Osteoblast (primary cell): ENCODE measurements at regions not wholly inside any gene's neighbourhood (a gene's known extent, or its start where the extent isn't known, plus 50 kb on each side); places are given as distances from the start of the nearest gene placed in this dataset.

Source experiments
- DNase-seq: peaks from one replicate; pipeline ENCODE4 v3.0.0; 2011; ENCODE audit warnings: low spot score, mixed read lengths; ENCODE audit not compliant: insufficient read length; ENCODE audit errors: missing footprints
- H2AFZ ChIP-seq: 2 replicates; pipeline ENCODE4 v1.6.0; 2011; ENCODE audit warnings: mild to moderate bottlenecking, low read length
- H3K27ac ChIP-seq: 2 replicates; pipeline ENCODE4 v1.5.1; 2011; ENCODE audit warnings: mild to moderate bottlenecking, low read depth, low read length, moderate library complexity
- H3K27me3 ChIP-seq: 2 replicates; pipeline ENCODE4 v1.6.0; 2012; ENCODE audit warnings: mild to moderate bottlenecking, control low read depth, inconsistent platforms, low read length, moderate library complexity; ENCODE audit not compliant: insufficient read depth
- H3K36me3 ChIP-seq: 2 replicates; pipeline ENCODE4 v1.5.1; 2011; ENCODE audit warnings: mild to moderate bottlenecking, low read length, control low read depth, moderate library complexity; ENCODE audit not compliant: insufficient read depth
- H3K4me1 ChIP-seq: 2 replicates; pipeline ENCODE4 v1.5.1; 2011; ENCODE audit warnings: mild to moderate bottlenecking, low read length, control low read depth, moderate library complexity; ENCODE audit not compliant: insufficient read depth
- H3K4me2 ChIP-seq: 2 replicates; pipeline ENCODE4 v1.6.0; 2011; ENCODE audit warnings: mild to moderate bottlenecking, low read length; ENCODE audit not compliant: insufficient read depth
- H3K4me3 ChIP-seq: fragments of 200-600 bp; sonication (generic); 3 replicates; pipeline ENCODE4 v1.5.1; 2012; ENCODE audit warnings: mild to moderate bottlenecking, low read length, inconsistent platforms; ENCODE audit not compliant: insufficient read depth
- H3K79me2 ChIP-seq: 2 replicates; pipeline ENCODE4 v1.6.0; 2012; ENCODE audit warnings: mild to moderate bottlenecking, low read length, control low read depth, inconsistent platforms; ENCODE audit not compliant: insufficient read depth
- H3K9me3 ChIP-seq: 2 replicates; pipeline ENCODE4 v1.5.1; 2011; ENCODE audit warnings: low read depth, low read length, control low read depth
- H4K20me1 ChIP-seq: 2 replicates; pipeline ENCODE4 v1.6.0; 2012; ENCODE audit warnings: mild to moderate bottlenecking, low read length, control low read depth; ENCODE audit not compliant: insufficient read depth
- TF ChIP-seq, protein P1 (sequence below): IDR thresholded peaks from 2 replicates; pipeline ENCODE4 v1.5.1; 2011; ENCODE audit warnings: mild to moderate bottlenecking, low read depth, low read length, moderate library complexity; ENCODE audit errors: extremely low read depth

DNA sequence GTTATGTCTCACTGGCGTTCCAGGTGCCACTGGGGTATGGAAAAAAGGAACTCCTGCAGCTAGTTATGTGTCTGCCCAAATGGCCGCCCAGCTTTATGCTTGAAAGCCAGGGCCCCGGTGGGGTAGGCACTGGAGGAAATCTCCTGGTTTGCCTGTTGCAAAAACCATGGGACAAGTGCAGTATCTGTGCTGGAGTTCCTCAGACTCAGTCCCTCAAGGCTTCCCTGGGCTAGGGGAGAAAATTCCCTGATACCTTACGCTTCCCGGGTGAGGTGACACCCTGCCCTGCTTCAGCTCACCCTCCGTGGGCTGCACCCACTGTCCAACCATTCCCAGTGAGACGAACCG, 90.3 kb upstream of the CDK6 start:
- Histone ChIP-seq H3K9me3 (no peaks in the 10 kb centered on the region), H3K4me2 (no peak overlapping the region), H2AFZ (no peak overlapping the region), H4K20me1 (no peaks in the 10 kb centered on the region), H3K27ac (no peak overlapping the region), H3K36me3 (no peaks in the 10 kb centered on the region), H3K27me3 (no peaks in the 10 kb centered on the region), H3K4me1 (no peaks in the 10 kb centered on the region), H3K79me2 (no peaks in the 10 kb centered on the region), H3K4me3 (no peak overlapping the region)
- TF ChIP-seq, protein P1, sequence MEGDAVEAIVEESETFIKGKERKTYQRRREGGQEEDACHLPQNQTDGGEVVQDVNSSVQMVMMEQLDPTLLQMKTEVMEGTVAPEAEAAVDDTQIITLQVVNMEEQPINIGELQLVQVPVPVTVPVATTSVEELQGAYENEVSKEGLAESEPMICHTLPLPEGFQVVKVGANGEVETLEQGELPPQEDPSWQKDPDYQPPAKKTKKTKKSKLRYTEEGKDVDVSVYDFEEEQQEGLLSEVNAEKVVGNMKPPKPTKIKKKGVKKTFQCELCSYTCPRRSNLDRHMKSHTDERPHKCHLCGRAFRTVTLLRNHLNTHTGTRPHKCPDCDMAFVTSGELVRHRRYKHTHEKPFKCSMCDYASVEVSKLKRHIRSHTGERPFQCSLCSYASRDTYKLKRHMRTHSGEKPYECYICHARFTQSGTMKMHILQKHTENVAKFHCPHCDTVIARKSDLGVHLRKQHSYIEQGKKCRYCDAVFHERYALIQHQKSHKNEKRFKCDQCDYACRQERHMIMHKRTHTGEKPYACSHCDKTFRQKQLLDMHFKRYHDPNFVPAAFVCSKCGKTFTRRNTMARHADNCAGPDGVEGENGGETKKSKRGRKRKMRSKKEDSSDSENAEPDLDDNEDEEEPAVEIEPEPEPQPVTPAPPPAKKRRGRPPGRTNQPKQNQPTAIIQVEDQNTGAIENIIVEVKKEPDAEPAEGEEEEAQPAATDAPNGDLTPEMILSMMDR = no peak
- no peak for DNase-seq

DNA sequence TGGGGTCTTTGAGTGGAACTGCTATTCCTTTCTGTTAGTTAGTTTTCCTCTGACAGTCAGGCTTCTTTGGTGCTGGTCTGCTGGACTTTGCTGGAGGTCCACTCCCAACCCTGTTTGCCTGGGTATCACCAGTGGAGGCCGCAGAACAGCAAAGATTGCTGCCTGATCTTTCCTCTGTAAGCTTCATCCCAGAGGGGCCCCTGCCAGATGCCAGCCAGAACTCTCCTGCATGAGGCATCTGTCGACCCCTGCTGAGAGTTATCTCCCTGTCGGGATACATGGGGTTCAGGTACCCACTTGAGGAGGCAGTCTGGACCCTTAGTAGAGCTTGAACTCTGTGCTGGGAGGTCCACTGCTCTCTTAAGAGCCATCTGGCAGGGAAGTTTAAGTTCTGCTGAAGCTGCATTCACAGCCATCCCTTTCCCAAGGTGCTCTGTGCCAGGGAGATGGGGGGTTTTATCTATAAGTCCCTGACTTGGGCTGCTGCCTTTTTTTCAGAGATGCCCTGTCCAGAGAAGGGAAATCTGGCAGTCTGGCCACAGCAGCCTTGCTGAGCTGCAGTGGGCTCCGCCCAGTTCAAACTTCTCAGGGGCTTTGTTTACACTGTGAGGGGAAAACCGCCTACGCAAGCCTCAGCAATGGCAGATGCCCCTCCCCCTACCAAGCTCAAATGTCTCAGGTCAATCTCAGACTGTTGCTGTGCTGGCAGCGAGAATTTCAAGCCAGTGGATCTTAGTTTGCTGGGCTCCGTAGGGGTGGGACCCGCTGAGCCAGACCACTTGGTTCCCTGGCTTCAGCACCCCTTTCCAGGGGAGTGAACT, 89.7 kb upstream of the CDK6 start:
- TF ChIP-seq, protein P1 = no peak
- no peak overlapping the region for H3K4me2 ChIP-seq

DNA sequence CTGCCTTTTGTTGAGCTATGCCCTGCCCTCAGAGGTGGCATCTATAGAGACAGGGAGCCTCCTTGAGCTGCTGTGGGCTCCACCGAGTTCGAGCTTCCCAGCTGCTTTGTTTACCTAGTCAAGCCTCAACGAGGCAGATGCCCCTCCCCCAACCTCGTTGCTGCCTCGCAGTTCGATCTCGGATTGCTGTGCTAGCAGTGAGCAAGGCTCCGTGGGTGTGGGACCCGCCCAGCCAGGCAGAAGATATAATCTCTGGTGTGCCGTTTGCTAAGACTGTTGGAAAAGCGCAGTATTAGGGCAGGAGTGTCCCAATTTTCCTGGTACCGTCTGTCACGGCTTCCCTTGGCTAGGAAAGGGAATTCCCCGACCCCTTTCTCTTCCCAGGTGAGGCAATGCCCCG, 88.4 kb upstream of the CDK6 start:
- Histone ChIP-seq H2AFZ (no peak overlapping the region), H4K20me1 (no peaks in the 10 kb centered on the region), H3K4me1 (no peaks in the 10 kb centered on the region), H3K9me3 (no peaks in the 10 kb centered on the region), H3K4me3 (no peak overlapping the region), H3K4me2 (no peak overlapping the region), H3K27me3 (no peaks in the 10 kb centered on the region), H3K27ac (no peak overlapping the region), H3K79me2 (no peaks in the 10 kb centered on the region), H3K36me3 (no peaks in the 10 kb centered on the region)
- TF ChIP-seq, protein P1 = no peak
- DNase-seq = no peak

More for the DNA sequence above, 89.7 kb upstream of the CDK6 start:
- no peaks in the 10 kb centered on the region for H3K36me3 ChIP-seq
- H3K27ac ChIP-seq = no peak overlapping the region
- H3K27me3 ChIP-seq = no peaks in the 10 kb centered on the region
- H3K9me3 ChIP-seq = no peaks in the 10 kb centered on the region
- H3K4me3 ChIP-seq = no peak overlapping the region
- H4K20me1 ChIP-seq = no peaks in the 10 kb centered on the region
- DNase-seq = no peak
- no peaks in the 10 kb centered on the region for H3K4me1 ChIP-seq
- H3K79me2 ChIP-seq = no peaks in the 10 kb centered on the region
- peak overlapping the region; percentile 10 for H2AFZ ChIP-seq

DNA sequence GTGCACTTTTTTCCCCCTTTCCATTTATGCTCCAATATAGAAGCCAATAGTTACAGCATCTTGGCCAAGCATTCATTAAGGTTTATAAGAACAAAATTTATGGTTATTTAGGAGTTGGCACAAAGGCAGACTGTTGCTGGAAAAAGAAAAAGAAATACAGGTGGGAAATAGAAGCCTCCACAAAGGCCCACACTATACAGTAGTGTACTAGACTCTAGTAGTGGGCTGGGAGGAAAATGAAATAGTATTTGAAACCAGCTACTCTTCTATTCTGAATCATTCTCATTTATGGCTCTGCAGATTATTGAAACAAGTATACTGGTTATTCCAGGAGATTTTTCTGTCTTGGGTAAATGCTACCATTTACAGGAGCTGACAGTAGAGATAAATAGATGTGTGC, 80.9 kb upstream of the CDK6 start:
- Histone ChIP-seq H3K4me2 (peak overlapping the region; percentile 58), H4K20me1 (no peaks in the 10 kb centered on the region), H3K27ac (peak overlapping the region; percentile 31), H3K9me3 (no peaks in the 10 kb centered on the region), H3K4me3 (no peak overlapping the region), H3K27me3 (no peaks in the 10 kb centered on the region), H3K79me2 (no peaks in the 10 kb centered on the region), H3K36me3 (no peaks in the 10 kb centered on the region), H2AFZ (peak overlapping the region; percentile 50), H3K4me1 (peaks cover 10% of the 10 kb centered on the region)
- TF ChIP-seq, protein P1 = no peak
- peak; percentile 21 for DNase-seq
